ENCODE measurements at regions not wholly inside any gene's neighbourhood (a gene's known extent, or its start where the extent isn't known, plus 50 kb on each side); places are given as distances from the start of the nearest gene placed in this dataset.

GRCh38 chr6:142534484-142534883 is 232.7 kb downstream of the ADGRG6 start:
- Histone ChIP-seq H3K9ac (ENCODE audit: low read length in 2 of 2) (no peak overlapping the region), H3K4me3 (ENCODE audit: low read length in 2 of 2) (no peak overlapping the region), H3K9me3 (ENCODE audit: control insufficient read depth in 2 of 2, low read length in 2 of 2) (no peaks in the 10 kb centered on the region), H3K27ac (ENCODE audit: low read length) (no peak overlapping the region), H3K4me1 (ENCODE audit: control insufficient read depth, insufficient read depth, low read length) (no peaks in the 10 kb centered on the region), H3K27me3 (ENCODE audit: control insufficient read depth in 1 of 2, insufficient read depth in 2 of 2, low read length in 2 of 2) (no peaks in the 10 kb centered on the region), H3K36me3 (ENCODE audit: control insufficient read depth in 2 of 2, insufficient read depth in 2 of 2, low read length in 2 of 2) (no peaks in the 10 kb centered on the region)

GRCh38 chr6:142537612-142538478 is 236.0 kb downstream of the ADGRG6 start:
- Histone ChIP-seq H3K27ac (ENCODE audit: low read length) (no peak overlapping the region), H3K9ac (ENCODE audit: low read length in 2 of 2) (no peak overlapping the region), H3K36me3 (ENCODE audit: control insufficient read depth in 2 of 2, insufficient read depth in 2 of 2, low read length in 2 of 2) (no peaks in the 10 kb centered on the region), H3K4me1 (ENCODE audit: control insufficient read depth, insufficient read depth, low read length) (peaks cover under 1% of the 10 kb centered on the region), H3K27me3 (ENCODE audit: control insufficient read depth in 1 of 2, insufficient read depth in 2 of 2, low read length in 2 of 2) (no peaks in the 10 kb centered on the region), H3K4me3 (ENCODE audit: low read length in 2 of 2) (no peak overlapping the region), H3K9me3 (ENCODE audit: control insufficient read depth in 2 of 2, low read length in 2 of 2) (no peaks in the 10 kb centered on the region)

DNA sequence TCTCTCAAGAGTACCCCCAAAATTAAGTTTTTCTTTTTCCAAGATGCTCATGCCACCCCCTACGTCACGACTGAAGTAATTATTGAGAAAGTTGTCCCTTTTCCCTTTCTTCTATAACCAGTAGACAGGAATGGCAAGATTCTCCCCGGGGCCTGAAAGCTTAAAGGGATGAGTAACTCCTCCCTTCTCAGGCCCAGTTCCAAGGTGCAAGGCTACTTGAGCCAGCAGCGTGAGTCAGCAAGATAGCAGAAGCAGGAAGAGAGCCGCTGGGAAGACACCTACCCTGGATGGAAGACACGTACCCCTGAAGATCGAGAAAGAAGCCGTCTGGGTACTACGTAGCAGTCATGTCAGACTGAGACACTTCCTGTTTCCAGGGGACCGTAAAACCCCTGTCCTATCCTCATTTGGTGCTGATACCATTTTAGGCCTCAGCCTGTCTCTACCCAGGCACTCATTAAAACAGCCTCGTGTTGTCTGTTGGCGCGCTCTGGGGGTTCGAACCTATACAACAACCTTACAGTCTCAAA is 241.0 kb downstream of the ADGRG6 start:
- H3K9me3 ChIP-seq (ENCODE audit: control insufficient read depth in 2 of 2, low read length in 2 of 2), result no peaks in the 10 kb centered on the region
- no peaks in the 10 kb centered on the region for H3K27me3 ChIP-seq (ENCODE audit: control insufficient read depth in 1 of 2, insufficient read depth in 2 of 2, low read length in 2 of 2)
- H3K36me3 ChIP-seq (ENCODE audit: control insufficient read depth in 2 of 2, insufficient read depth in 2 of 2, low read length in 2 of 2), result no peaks in the 10 kb centered on the region
- peaks cover 2% of the 10 kb centered on the region for H3K4me1 ChIP-seq (ENCODE audit: control insufficient read depth, insufficient read depth, low read length)
- H3K9ac ChIP-seq (ENCODE audit: low read length in 2 of 2), result no peak overlapping the region
- no peak overlapping the region for H3K4me3 ChIP-seq (ENCODE audit: low read length in 2 of 2)
- no peak overlapping the region for H3K27ac ChIP-seq (ENCODE audit: low read length)

DNA sequence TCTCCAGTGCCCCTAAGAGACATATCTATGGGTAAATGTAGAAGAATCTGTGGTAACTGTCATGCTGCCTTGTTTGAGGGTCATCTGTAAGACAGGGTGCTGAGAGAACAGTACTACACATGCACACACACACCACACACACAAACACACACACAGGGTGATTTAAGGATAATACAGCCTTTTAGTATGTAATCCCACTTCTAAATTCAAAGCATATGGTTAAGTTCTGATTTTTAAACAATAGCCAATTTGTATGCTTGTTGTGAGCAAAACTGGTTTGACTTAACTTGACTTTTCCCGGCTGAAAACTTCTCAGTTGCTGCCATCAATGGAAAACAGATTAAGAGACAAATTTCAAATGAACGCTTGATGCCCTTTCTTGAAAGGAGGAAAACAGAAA is 241.8 kb downstream of the ADGRG6 start:
- Histone ChIP-seq H3K4me1 (ENCODE audit: control insufficient read depth, insufficient read depth, low read length) (peaks cover 2% of the 10 kb centered on the region), H3K27me3 (ENCODE audit: control insufficient read depth in 1 of 2, insufficient read depth in 2 of 2, low read length in 2 of 2) (no peaks in the 10 kb centered on the region), H3K9ac (ENCODE audit: low read length in 2 of 2) (no peak overlapping the region), H3K27ac (ENCODE audit: low read length) (no peak overlapping the region), H3K36me3 (ENCODE audit: control insufficient read depth in 2 of 2, insufficient read depth in 2 of 2, low read length in 2 of 2) (no peaks in the 10 kb centered on the region), H3K9me3 (ENCODE audit: control insufficient read depth in 2 of 2, low read length in 2 of 2) (no peaks in the 10 kb centered on the region), H3K4me3 (ENCODE audit: low read length in 2 of 2) (no peak overlapping the region)

DNA sequence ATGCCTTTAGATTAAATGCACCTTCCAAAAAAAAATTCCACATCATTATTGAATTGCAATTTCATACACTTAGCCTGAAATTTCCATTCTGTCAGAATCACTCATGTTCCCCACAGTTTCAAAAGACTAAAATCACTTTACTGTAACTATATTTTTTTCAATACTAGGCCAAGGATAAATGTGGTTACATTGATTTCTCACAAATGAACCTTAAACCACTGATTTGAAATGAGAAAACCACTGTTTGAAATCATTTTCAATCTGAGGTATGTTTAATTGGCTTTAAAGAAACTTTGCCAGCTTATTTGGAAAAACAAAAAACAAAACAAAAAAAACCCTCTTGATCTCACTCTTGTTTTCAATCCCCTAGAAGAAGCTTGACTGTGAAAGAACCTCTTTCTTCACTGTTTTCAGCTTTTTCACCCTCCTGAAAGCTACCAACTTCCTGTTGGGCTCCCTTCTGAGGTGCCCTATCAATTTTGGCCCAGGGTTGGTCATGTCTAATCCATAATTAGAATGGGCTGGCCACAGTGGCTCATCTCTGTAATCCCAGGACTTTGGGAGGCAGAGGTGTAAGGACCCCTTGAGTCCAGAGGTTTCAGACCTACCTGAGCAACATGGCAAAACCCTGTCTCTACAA is 242.5 kb downstream of the ADGRG6 start:
- no peak overlapping the region for H3K27ac ChIP-seq (ENCODE audit: low read length)
- no peak overlapping the region for H3K9ac ChIP-seq (ENCODE audit: low read length in 2 of 2)
- H3K36me3 ChIP-seq (ENCODE audit: control insufficient read depth in 2 of 2, insufficient read depth in 2 of 2, low read length in 2 of 2), result no peaks in the 10 kb centered on the region
- H3K9me3 ChIP-seq (ENCODE audit: control insufficient read depth in 2 of 2, low read length in 2 of 2), result no peaks in the 10 kb centered on the region
- H3K27me3 ChIP-seq (ENCODE audit: control insufficient read depth in 1 of 2, insufficient read depth in 2 of 2, low read length in 2 of 2), result no peaks in the 10 kb centered on the region
- H3K4me3 ChIP-seq (ENCODE audit: low read length in 2 of 2), result no peak overlapping the region
- H3K4me1 ChIP-seq (ENCODE audit: control insufficient read depth, insufficient read depth, low read length), result peaks cover 2% of the 10 kb centered on the region

DNA sequence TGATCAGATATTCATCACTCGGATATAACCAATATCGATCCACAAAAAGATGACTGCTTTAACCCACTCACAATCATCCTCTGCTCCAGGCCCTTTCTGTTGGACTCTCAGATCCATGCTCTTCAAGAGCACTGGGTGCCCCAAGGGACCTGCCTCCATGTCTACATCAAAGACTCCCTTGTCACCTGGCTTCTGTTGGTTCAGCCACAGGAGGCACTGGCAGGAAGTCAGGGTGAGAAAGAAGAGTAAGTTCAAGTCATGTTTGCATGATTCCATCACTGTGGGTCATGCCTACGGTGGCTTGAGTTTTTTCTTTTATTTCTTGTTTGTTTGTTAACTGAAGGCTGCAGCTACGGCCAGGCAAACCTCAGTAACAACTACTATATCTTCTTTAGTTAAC is 243.3 kb downstream of the ADGRG6 start:
- no peak overlapping the region for H3K9ac ChIP-seq (ENCODE audit: low read length in 2 of 2)
- H3K27me3 ChIP-seq (ENCODE audit: control insufficient read depth in 1 of 2, insufficient read depth in 2 of 2, low read length in 2 of 2), result no peaks in the 10 kb centered on the region
- H3K9me3 ChIP-seq (ENCODE audit: control insufficient read depth in 2 of 2, low read length in 2 of 2), result no peaks in the 10 kb centered on the region
- H3K4me3 ChIP-seq (ENCODE audit: low read length in 2 of 2), result no peak overlapping the region
- peaks cover 2% of the 10 kb centered on the region for H3K4me1 ChIP-seq (ENCODE audit: control insufficient read depth, insufficient read depth, low read length)
- no peak overlapping the region for H3K27ac ChIP-seq (ENCODE audit: low read length)
- no peaks in the 10 kb centered on the region for H3K36me3 ChIP-seq (ENCODE audit: control insufficient read depth in 2 of 2, insufficient read depth in 2 of 2, low read length in 2 of 2)

- Histone ChIP-seq H3K9ac (ENCODE audit: low read length in 2 of 2) (no peak overlapping the region), H3K9me3 (ENCODE audit: control insufficient read depth in 2 of 2, low read length in 2 of 2) (no peaks in the 10 kb centered on the region), H3K27me3 (ENCODE audit: control insufficient read depth in 1 of 2, insufficient read depth in 2 of 2, low read length in 2 of 2) (no peaks in the 10 kb centered on the region), H3K27ac (ENCODE audit: low read length) (no peak overlapping the region), H3K4me1 (ENCODE audit: control insufficient read depth, insufficient read depth, low read length) (no peaks in the 10 kb centered on the region), H3K4me3 (ENCODE audit: low read length in 2 of 2) (no peak overlapping the region), H3K36me3 (ENCODE audit: control insufficient read depth in 2 of 2, insufficient read depth in 2 of 2, low read length in 2 of 2) (no peaks in the 10 kb centered on the region)
Observed at GRCh38 chr6:142548566-142548965, 246.8 kb downstream of the ADGRG6 start.

- Histone ChIP-seq H3K4me3 (ENCODE audit: low read length in 2 of 2) (no peak overlapping the region), H3K9ac (ENCODE audit: low read length in 2 of 2) (no peak overlapping the region), H3K27ac (ENCODE audit: low read length) (no peak overlapping the region), H3K4me1 (ENCODE audit: control insufficient read depth, insufficient read depth, low read length) (no peaks in the 10 kb centered on the region), H3K36me3 (ENCODE audit: control insufficient read depth in 2 of 2, insufficient read depth in 2 of 2, low read length in 2 of 2) (no peaks in the 10 kb centered on the region), H3K9me3 (ENCODE audit: control insufficient read depth in 2 of 2, low read length in 2 of 2) (no peaks in the 10 kb centered on the region), H3K27me3 (ENCODE audit: control insufficient read depth in 1 of 2, insufficient read depth in 2 of 2, low read length in 2 of 2) (no peaks in the 10 kb centered on the region)
Observed at GRCh38 chr6:142550310-142551063, 248.7 kb downstream of the ADGRG6 start.

- no peak overlapping the region for H3K9ac ChIP-seq (ENCODE audit: low read length in 2 of 2)
- H3K27me3 ChIP-seq (ENCODE audit: control insufficient read depth in 1 of 2, insufficient read depth in 2 of 2, low read length in 2 of 2), result no peaks in the 10 kb centered on the region
- H3K4me3 ChIP-seq (ENCODE audit: low read length in 2 of 2), result no peak overlapping the region
- no peaks in the 10 kb centered on the region for H3K36me3 ChIP-seq (ENCODE audit: control insufficient read depth in 2 of 2, insufficient read depth in 2 of 2, low read length in 2 of 2)
- H3K27ac ChIP-seq (ENCODE audit: low read length), result no peak overlapping the region
- H3K9me3 ChIP-seq (ENCODE audit: control insufficient read depth in 2 of 2, low read length in 2 of 2), result no peaks in the 10 kb centered on the region
- H3K4me1 ChIP-seq (ENCODE audit: control insufficient read depth, insufficient read depth, low read length), result no peaks in the 10 kb centered on the region
Observed at GRCh38 chr6:142551274-142551811, 249.5 kb downstream of the ADGRG6 start.

- Histone ChIP-seq H3K4me1 (ENCODE audit: control insufficient read depth, insufficient read depth, low read length) (no peaks in the 10 kb centered on the region), H3K36me3 (ENCODE audit: control insufficient read depth in 2 of 2, insufficient read depth in 2 of 2, low read length in 2 of 2) (no peaks in the 10 kb centered on the region), H3K9me3 (ENCODE audit: control insufficient read depth in 2 of 2, low read length in 2 of 2) (no peaks in the 10 kb centered on the region), H3K9ac (ENCODE audit: low read length in 2 of 2) (no peak overlapping the region), H3K27ac (ENCODE audit: low read length) (no peak overlapping the region), H3K27me3 (ENCODE audit: control insufficient read depth in 1 of 2, insufficient read depth in 2 of 2, low read length in 2 of 2) (no peaks in the 10 kb centered on the region), H3K4me3 (ENCODE audit: low read length in 2 of 2) (no peak overlapping the region)
Observed at GRCh38 chr6:142558786-142559185, 257.0 kb downstream of the ADGRG6 start.

All from stomach smooth muscle (tissue), 2 donors.